ENCODE measurements at regions not wholly inside any gene's neighbourhood (a gene's known extent, or its start where the extent isn't known, plus 50 kb on each side); places are given as distances from the start of the nearest gene placed in this dataset.
"Not testable (repeated sequence)": the region's sequence is repeated elsewhere in the genome, so short reads cannot be mapped to it uniquely, and the experiment has no call there.

DNA sequence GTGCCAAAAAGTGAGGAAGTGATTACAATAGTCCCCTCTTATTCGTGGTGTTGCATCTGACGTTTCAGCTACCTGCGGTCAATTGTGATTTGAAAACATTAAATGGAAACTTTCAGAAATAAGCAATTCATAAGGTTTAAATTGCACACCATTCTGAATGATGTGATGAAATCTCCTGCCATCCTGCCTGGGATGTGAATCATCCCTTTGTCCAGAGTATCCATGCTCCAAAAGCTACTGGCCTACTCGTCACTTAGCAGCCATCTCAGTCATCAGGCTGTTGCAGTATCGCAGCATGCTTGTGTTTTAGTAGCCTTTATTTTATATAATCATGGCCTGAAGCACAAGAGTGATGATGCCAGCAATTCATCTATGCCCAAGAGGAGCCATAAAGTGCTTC, 97.7 kb upstream of the CDCA7L start:
- no peak for ATAC-seq
- H3K4me3 Mint-ChIP-seq = no peak overlapping the region
- no peaks in the 10 kb centered on the region for H3K4me1 Mint-ChIP-seq (ENCODE audit: low read depth)
- intact Hi-C loops (cut with micrococcal nuclease) = no loop called here
- peaks cover 6% of the 10 kb centered on the region for H3K27me3 Mint-ChIP-seq
- no peak overlapping the region for H3K27ac Mint-ChIP-seq
- no peaks in the 10 kb centered on the region for H3K36me3 Mint-ChIP-seq (ENCODE audit: low read depth)
- CTCF ChIA-PET = interaction anchor here (1.2 to 1.8 kb wide), 2 partner anchors 23 to 39 kb away, joined by 3 to 5 read pairs; no protein-coding TSS in a partner anchor
- no peaks in the 10 kb centered on the region for H3K9me3 Mint-ChIP-seq
- POLR2A ChIA-PET = no interaction called here
- no peak for DNase-seq
- TF ChIP-seq, protein P1, sequence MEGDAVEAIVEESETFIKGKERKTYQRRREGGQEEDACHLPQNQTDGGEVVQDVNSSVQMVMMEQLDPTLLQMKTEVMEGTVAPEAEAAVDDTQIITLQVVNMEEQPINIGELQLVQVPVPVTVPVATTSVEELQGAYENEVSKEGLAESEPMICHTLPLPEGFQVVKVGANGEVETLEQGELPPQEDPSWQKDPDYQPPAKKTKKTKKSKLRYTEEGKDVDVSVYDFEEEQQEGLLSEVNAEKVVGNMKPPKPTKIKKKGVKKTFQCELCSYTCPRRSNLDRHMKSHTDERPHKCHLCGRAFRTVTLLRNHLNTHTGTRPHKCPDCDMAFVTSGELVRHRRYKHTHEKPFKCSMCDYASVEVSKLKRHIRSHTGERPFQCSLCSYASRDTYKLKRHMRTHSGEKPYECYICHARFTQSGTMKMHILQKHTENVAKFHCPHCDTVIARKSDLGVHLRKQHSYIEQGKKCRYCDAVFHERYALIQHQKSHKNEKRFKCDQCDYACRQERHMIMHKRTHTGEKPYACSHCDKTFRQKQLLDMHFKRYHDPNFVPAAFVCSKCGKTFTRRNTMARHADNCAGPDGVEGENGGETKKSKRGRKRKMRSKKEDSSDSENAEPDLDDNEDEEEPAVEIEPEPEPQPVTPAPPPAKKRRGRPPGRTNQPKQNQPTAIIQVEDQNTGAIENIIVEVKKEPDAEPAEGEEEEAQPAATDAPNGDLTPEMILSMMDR (IDR thresholded peaks at IDR 0.05) = no peak

DNA sequence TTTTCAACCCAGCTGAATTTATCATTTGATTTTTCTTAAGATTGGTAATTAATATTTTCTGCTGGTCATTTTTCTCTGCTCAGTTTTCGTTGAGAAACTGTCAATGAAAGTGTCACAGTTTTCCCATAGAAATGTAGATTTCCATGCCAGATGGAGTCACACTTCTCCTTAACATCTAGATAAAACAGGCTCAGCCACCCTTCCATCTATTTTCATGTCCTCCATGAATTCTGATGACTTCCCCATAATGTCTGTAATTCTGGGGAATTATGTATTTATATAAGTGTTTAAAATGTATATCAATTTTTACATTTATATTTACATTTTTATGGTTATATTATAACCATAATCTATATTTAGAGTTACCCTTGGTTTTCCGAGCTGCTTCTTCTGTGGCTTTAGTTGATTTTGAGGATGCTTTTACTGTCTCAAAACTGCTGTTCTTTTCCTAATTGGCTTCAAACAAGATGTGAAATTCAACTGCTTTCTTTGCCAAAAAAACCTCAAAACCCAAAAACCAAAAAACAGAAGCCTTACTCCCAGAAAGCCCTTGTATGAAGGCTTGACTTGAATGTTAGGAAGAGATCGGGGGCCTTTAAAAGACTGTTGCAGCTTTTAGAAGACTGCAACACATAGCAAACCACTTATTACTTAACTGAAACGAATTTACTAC, 95.4 kb upstream of the CDCA7L start:
- ATAC-seq (no peak), DNase-seq (no peak)
- POLR2A ChIA-PET = no interaction called here
- no peaks in the 10 kb centered on the region for H3K36me3 Mint-ChIP-seq (ENCODE audit: low read depth)
- no peaks in the 10 kb centered on the region for H3K4me1 Mint-ChIP-seq (ENCODE audit: low read depth)
- no peak overlapping the region for H3K27ac Mint-ChIP-seq
- no peaks in the 10 kb centered on the region for H3K9me3 Mint-ChIP-seq
- peaks cover 11% of the 10 kb centered on the region for H3K27me3 Mint-ChIP-seq
- CTCF ChIA-PET = no interaction called here
- TF ChIP-seq, protein P1 (IDR thresholded peaks at IDR 0.05) = no peak
- H3K4me3 Mint-ChIP-seq = no peak overlapping the region
- intact Hi-C loops (cut with micrococcal nuclease) = no loop called here

DNA sequence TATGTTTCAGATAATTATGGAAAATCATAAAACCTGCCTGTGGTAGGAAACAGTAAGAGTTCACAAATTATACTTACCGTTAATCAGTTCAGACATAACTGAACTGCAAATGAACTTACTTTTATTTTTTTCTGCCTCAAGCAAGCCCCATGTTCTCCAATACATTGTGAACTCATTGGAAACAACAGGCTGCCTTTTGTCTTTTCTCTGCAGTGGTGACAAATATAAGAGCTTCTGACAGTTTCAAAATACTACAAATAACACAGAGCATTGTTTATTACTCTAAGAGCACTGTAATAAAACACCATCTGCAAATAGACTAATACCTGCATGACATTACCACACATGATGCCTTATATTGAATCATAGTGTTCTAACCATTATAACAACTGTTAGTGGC, 94.0 kb upstream of the CDCA7L start:
- intact Hi-C loops (cut with micrococcal nuclease) = no loop called here
- ChIA-PET CTCF (no interaction called here), POLR2A (no interaction called here)
- Mint-ChIP-seq H3K36me3 (ENCODE audit: low read depth) (no peaks in the 10 kb centered on the region), H3K27me3 (peaks cover 11% of the 10 kb centered on the region), H3K4me1 (ENCODE audit: low read depth) (no peaks in the 10 kb centered on the region), H3K4me3 (no peak overlapping the region), H3K27ac (no peak overlapping the region), H3K9me3 (no peaks in the 10 kb centered on the region)
- ATAC-seq (no peak), DNase-seq (no peak)
- TF ChIP-seq, protein P1 (IDR thresholded peaks at IDR 0.05) = no peak

DNA sequence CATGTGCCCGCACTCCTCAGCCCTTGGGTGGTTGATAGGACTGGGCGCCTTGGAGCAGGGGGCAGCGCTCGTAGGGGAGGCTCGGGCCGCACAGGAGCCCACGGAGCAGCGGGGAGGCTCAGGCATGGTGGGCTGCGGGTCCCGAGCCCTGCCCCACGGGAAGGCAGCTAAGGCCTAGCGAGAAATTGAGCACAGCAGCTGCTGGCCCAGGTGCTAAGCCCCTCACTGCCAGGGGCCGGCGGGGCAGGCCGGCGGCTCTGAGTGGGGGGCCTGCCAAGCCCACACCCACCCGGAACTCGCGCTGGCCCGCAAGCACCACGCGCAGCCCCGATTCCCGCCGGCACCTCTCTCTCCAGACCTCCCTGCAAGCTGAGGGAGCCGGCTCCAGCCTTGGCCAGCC, 86.7 kb upstream of the CDCA7L start:
- DNase-seq; H3K36me3 Mint-ChIP-seq (ENCODE audit: low read depth); H3K9me3 Mint-ChIP-seq; POLR2A ChIA-PET; H3K27ac Mint-ChIP-seq; CTCF ChIA-PET; intact Hi-C loops (cut with micrococcal nuclease); H3K27me3 Mint-ChIP-seq; ATAC-seq; H3K4me3 Mint-ChIP-seq; H3K4me1 Mint-ChIP-seq (ENCODE audit: low read depth): not testable (repeated sequence)

DNA sequence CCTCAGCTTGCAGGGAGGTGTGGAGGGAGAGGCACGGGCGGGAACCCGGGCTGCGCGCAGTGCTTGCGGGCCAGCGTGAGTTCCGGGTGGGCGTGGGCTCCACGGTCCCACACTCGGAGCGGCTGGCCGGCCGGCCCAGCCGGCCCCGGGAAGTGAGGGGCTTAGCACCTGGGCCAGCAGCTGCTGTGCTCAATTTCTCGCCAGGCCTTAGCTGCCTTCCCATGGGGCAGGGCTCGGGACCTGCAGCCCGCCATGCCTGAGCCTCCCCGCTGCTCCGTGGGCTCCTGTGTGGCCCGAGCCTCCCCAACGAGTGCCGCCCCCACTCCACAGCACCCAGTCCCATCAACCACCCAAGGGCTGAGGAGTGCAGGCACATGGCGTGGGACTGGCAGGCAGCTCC, 83.0 kb upstream of the CDCA7L start:
- H3K9me3 Mint-ChIP-seq; CTCF ChIA-PET; POLR2A ChIA-PET; intact Hi-C loops (cut with micrococcal nuclease); H3K27ac Mint-ChIP-seq; DNase-seq; H3K27me3 Mint-ChIP-seq; H3K4me3 Mint-ChIP-seq; H3K4me1 Mint-ChIP-seq (ENCODE audit: low read depth); ATAC-seq; H3K36me3 Mint-ChIP-seq (ENCODE audit: low read depth): not testable (repeated sequence)

DNA sequence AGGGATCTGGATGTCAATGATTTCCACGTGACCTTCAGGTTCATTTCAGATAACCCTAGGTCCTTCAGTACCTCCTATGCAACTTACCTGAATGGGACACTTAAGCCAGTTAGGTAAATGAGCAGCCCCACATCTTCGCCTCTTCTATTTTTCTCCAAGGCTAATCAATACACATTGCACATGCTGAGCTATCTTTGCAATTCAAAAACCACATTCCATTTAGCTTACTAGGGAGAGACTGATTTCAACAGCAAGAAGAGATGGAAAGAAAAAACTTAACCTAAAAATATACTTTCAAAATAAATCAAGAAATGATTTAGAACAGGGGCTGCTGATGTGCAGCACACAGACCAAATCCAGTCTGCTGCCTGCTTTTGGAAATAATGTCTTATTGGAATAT, 81.8 kb upstream of the CDCA7L start:
- ChIA-PET CTCF (no interaction called here), POLR2A (no interaction called here)
- no peak for DNase-seq
- intact Hi-C loops (cut with micrococcal nuclease) = no loop called here
- Mint-ChIP-seq H3K27ac (no peak overlapping the region), H3K36me3 (ENCODE audit: low read depth) (no peaks in the 10 kb centered on the region), H3K4me3 (no peak overlapping the region), H3K9me3 (no peaks in the 10 kb centered on the region), H3K4me1 (ENCODE audit: low read depth) (no peaks in the 10 kb centered on the region), H3K27me3 (peaks cover 7% of the 10 kb centered on the region)
- ATAC-seq = no peak
- TF ChIP-seq, protein P1 (IDR thresholded peaks at IDR 0.05) = no peak
